PC-3 (cell line): ENCODE measurements at regions not wholly inside any gene's neighbourhood (a gene's known extent, or its start where the extent isn't known, plus 50 kb on each side); places are given as distances from the start of the nearest gene placed in this dataset.

Source experiments
- ATAC-seq: fragments of 200-7000 bp; cut with Tn5 transposase; 2 replicates; pipeline ENCODE4 v1.9.1; 2020; ENCODE audit warnings: mild to moderate bottlenecking, moderate library complexity
- BruUV-seq: library from RNA; stranded (reverse); fragments of 400-500 nt; replicated peaks from 2 replicates; lab custom pipeline; 2021; lab: Mats Ljungman, UMichigan
- CTCF ChIA-PET: fragments of 300-600 bp; sonication (Branson Sonifier 250); formaldehyde crosslinking; loops from one replicate; lab custom pipeline; 2022; ENCODE audit warnings: antibody characterized with exemption; lab: Charles Lee
- POLR2A ChIA-PET: fragments of 300-600 bp; sonication (Branson Sonifier 250); formaldehyde crosslinking; loops from one replicate; lab custom pipeline; 2022; ENCODE audit warnings: antibody characterized with exemption; ENCODE audit not compliant: unreplicated experiment; lab: Charles Lee
- DNase-seq: peaks from one replicate; pipeline ENCODE4 v3.0.0-alpha.2; 2015
- H2AFZ ChIP-seq: fragments of 300-600 bp; sonication (generic); 2 replicates; pipeline ENCODE4 v1.6.0; 2016; ENCODE audit warnings: antibody characterized with exemption, low read length
- H3F3A ChIP-seq: fragments of 300-600 bp; sonication (generic); one replicate; pipeline ENCODE4 v1.6.0; 2017; ENCODE audit warnings: antibody characterized with exemption, low read length, control low read depth, mild to moderate bottlenecking; ENCODE audit not compliant: unreplicated experiment
- H3K27ac ChIP-seq: fragments of 300-600 bp; sonication (generic); 2 replicates; pipeline ENCODE4 v1.5.1; 2016; ENCODE audit warnings: mild to moderate bottlenecking, low read length
- H3K27me3 ChIP-seq: fragments of 300-600 bp; sonication (generic); 2 replicates; pipeline ENCODE4 v1.6.1; 2016; ENCODE audit warnings: low read length, mixed read lengths
- H3K36me3 ChIP-seq: fragments of 300-600 bp; sonication (generic); 2 replicates; pipeline ENCODE4 v1.6.1; 2016; ENCODE audit warnings: low read depth, mixed run types, low read length, mixed read lengths
- H3K4me1 ChIP-seq: fragments of 300-600 bp; sonication (generic); 2 replicates; pipeline ENCODE4 v1.5.1; 2016; ENCODE audit warnings: low read length; ENCODE audit not compliant: insufficient read depth
- H3K4me2 ChIP-seq: fragments of 300-600 bp; sonication (generic); 2 replicates; pipeline ENCODE4 v1.6.0; 2016; ENCODE audit warnings: low read length
- H3K4me3 ChIP-seq: fragments of 300-600 bp; sonication (generic); 2 replicates; pipeline ENCODE4 v1.5.1; 2016; ENCODE audit warnings: mild to moderate bottlenecking, low read length, mixed read lengths
- H3K79me2 ChIP-seq: fragments of 300-600 bp; sonication (generic); 2 replicates; pipeline ENCODE4 v1.6.1; 2017; ENCODE audit warnings: low read length, mixed read lengths
- H3K9ac ChIP-seq: fragments of 300-600 bp; sonication (generic); 2 replicates; pipeline ENCODE4 v1.6.0; 2016; ENCODE audit warnings: mild to moderate bottlenecking, low read length
- H3K9me2 ChIP-seq: fragments of 300-600 bp; sonication (generic); replicated peaks from 2 replicates; pipeline ENCODE4 v1.6.1; 2016; ENCODE audit warnings: mixed run types, low read length, mixed read lengths
- H3K9me3 ChIP-seq: fragments of 300-600 bp; sonication (generic); 2 replicates; pipeline ENCODE4 v1.6.1; 2016; ENCODE audit warnings: low read length, mixed read lengths
- H4K20me1 ChIP-seq: fragments of 300-600 bp; sonication (generic); 2 replicates; pipeline ENCODE4 v1.6.1; 2016; ENCODE audit warnings: low read length, mixed read lengths
- CTCF ChIP-seq: fragments of 300-600 bp; sonication (generic); conservative IDR thresholded peaks from 2 replicates; pipeline ENCODE4 v1.5.1; 2017; ENCODE audit warnings: antibody characterized with exemption, low read depth, mild to moderate bottlenecking, low read length
- EZH2 ChIP-seq: fragments of 300-600 bp; sonication (generic); IDR thresholded peaks from one replicate; pipeline ENCODE4 v1.6.1; 2017; ENCODE audit warnings: antibody characterized with exemption, mild to moderate bottlenecking, low read length; ENCODE audit not compliant: unreplicated experiment
- EZH2phosphoT487 ChIP-seq: fragments of 300-600 bp; sonication (generic); IDR thresholded peaks from 2 replicates; pipeline ENCODE4 v1.6.1; 2018; ENCODE audit warnings: mild to moderate bottlenecking, antibody characterized with exemption, low read length, borderline replicate concordance
- intact Hi-C: fragments of 100-400 bp; cut with micrococcal nuclease; formaldehyde crosslinking; loops from 2 replicates; pipeline ENCODE4 v1.9.0; 2023

- CTCF ChIA-PET = no interaction called here
- H3K9me2 ChIP-seq = no peaks in the 10 kb centered on the region
- no peak overlapping the region for H2AFZ ChIP-seq
- H3K79me2 ChIP-seq = no peaks in the 10 kb centered on the region
- no peak overlapping the region for H3K4me3 ChIP-seq
- no peak overlapping the region for H3K9ac ChIP-seq
- H3K36me3 ChIP-seq = no peaks in the 10 kb centered on the region
- POLR2A ChIA-PET = no interaction called here
- no peak for ATAC-seq
- no peak for DNase-seq
- H4K20me1 ChIP-seq = no peaks in the 10 kb centered on the region
- no peak for TF ChIP-seq EZH2phosphoT487
- TF ChIP-seq CTCF = no peak
- TF ChIP-seq EZH2 = no peak
- BruUV-seq = no TSS peak
- H3F3A ChIP-seq = no peaks in the 10 kb centered on the region
- no peaks in the 10 kb centered on the region for H3K4me1 ChIP-seq
- H3K4me2 ChIP-seq = no peak overlapping the region
- H3K9me3 ChIP-seq = no peaks in the 10 kb centered on the region
- 0 out of 2 replicates have a peak, but pooled peaks cover 4% of the 10 kb centered on the region for H3K27me3 ChIP-seq
- H3K27ac ChIP-seq = no peak overlapping the region
- intact Hi-C loops = no loop called here
Observed at GRCh38 chr15:26214290-26214689, 351.2 kb upstream of the ATP10A start.

GRCh38 chr15:26213427-26213826 is 350.3 kb upstream of the ATP10A start:
- no peaks in the 10 kb centered on the region for H4K20me1 ChIP-seq
- H3K9me3 ChIP-seq = no peaks in the 10 kb centered on the region
- no peaks in the 10 kb centered on the region for H3K4me1 ChIP-seq
- H3K27ac ChIP-seq = no peak overlapping the region
- DNase-seq (no peak), ATAC-seq (no peak)
- no TSS peak for BruUV-seq
- ChIA-PET CTCF (no interaction called here), POLR2A (no interaction called here)
- no peak overlapping the region for H3K4me2 ChIP-seq
- TF ChIP-seq CTCF = no peak
- TF ChIP-seq EZH2 = no peak
- TF ChIP-seq EZH2phosphoT487 = no peak
- no peak overlapping the region for H2AFZ ChIP-seq
- 0 out of 2 replicates have a peak, but pooled peaks cover 5% of the 10 kb centered on the region for H3K27me3 ChIP-seq
- H3K9ac ChIP-seq = no peak overlapping the region
- H3K36me3 ChIP-seq = no peaks in the 10 kb centered on the region
- H3K4me3 ChIP-seq = no peak overlapping the region
- no peaks in the 10 kb centered on the region for H3K79me2 ChIP-seq
- H3K9me2 ChIP-seq = no peaks in the 10 kb centered on the region
- no peaks in the 10 kb centered on the region for H3F3A ChIP-seq
- intact Hi-C loops = no loop called here

GRCh38 chr15:26212109-26212508 is 349.0 kb upstream of the ATP10A start:
- ATAC-seq = no peak
- Histone ChIP-seq H3K4me2 (no peak overlapping the region), H3F3A (no peaks in the 10 kb centered on the region), H3K9me3 (no peaks in the 10 kb centered on the region), H3K9ac (no peak overlapping the region), H3K27me3 (0 out of 2 replicates have a peak, but pooled peaks cover 5% of the 10 kb centered on the region), H3K4me3 (no peak overlapping the region), H3K79me2 (no peaks in the 10 kb centered on the region), H3K4me1 (no peaks in the 10 kb centered on the region), H4K20me1 (no peaks in the 10 kb centered on the region), H2AFZ (no peak overlapping the region), H3K27ac (no peak overlapping the region), H3K36me3 (no peaks in the 10 kb centered on the region), H3K9me2 (no peaks in the 10 kb centered on the region)
- BruUV-seq = no TSS peak
- TF ChIP-seq CTCF = no peak
- TF ChIP-seq EZH2 = no peak
- no peak for TF ChIP-seq EZH2phosphoT487
- ChIA-PET CTCF (no interaction called here), POLR2A (no interaction called here)
- intact Hi-C loops = no loop called here
- DNase-seq = no peak
